Body of pancreas (tissue), 4 donors: ENCODE measurements at regions not wholly inside any gene's neighbourhood (a gene's known extent, or its start where the extent isn't known, plus 50 kb on each side); places are given as distances from the start of the nearest gene placed in this dataset.

Experiments used
- ATAC-seq: fragments of 150-250 bp; one replicate; pipeline ENCODE4 v1.9.1; 2016
- DNase-seq, 4 donors: peaks; one replicate each; pipeline ENCODE4 v3.0.0-alpha.2; 2019
- H3K27ac ChIP-seq, 4 donors: fragments of 200-600 bp; sonication (generic); 1 replicate in 3 of 4; 2 replicates in 1 of 4; pipeline versions ENCODE4 v1.5.1 to v1.6.1; 2016 to 2019; ENCODE audit warnings: mild to moderate bottlenecking in 1 of 4, mixed read lengths in 1 of 4, moderate library complexity in 1 of 4
- H3K27me3 ChIP-seq, 2 donors: fragments of 200-600 bp; sonication (generic); one replicate each; pipeline ENCODE4 v1.6.0; 2016; ENCODE audit warnings: mild to moderate bottlenecking in 1 of 2
- H3K36me3 ChIP-seq, 2 donors: fragments of 200-600 bp; sonication (generic); replicated peaks in 1 of 2; 2 replicates each; pipeline ENCODE4 v1.5.1; 2016; ENCODE audit warnings: low read depth in 2 of 2; ENCODE audit not compliant: insufficient read depth in 1 of 2
- H3K4me1 ChIP-seq: fragments of 200-600 bp; sonication (generic); one replicate; pipeline ENCODE4 v1.6.0; 2016
- H3K4me3 ChIP-seq, 2 donors: fragments of 200-600 bp; sonication (generic); 1 replicate in 1 of 2; 2 replicates in 1 of 2; pipeline ENCODE4 v1.5.1; 2016 to 2019
- H3K9me3 ChIP-seq, 3 donors: fragments of 200-600 bp; sonication (generic); 1 replicate in 2 of 3; 2 replicates in 1 of 3; pipeline ENCODE4 v1.5.1; 2016
- CTCF ChIP-seq, 7 experiments: fragments of 450-650 bp in 4 of 7; fragments of 200-600 bp in 3 of 7; sonication (generic) in 3 of 7; IDR thresholded peaks; one replicate each; pipeline ENCODE4 v1.5.1; 2016 to 2019; ENCODE audit warnings: antibody characterized with exemption in 7 of 7
- POLR2A ChIP-seq, 3 donors: fragments of 450-650 bp; IDR thresholded peaks; one replicate each; pipeline ENCODE4 v1.6.1; 2016; ENCODE audit warnings: antibody characterized with exemption in 3 of 3, mild to moderate bottlenecking in 2 of 3
- WGBS, 2 donors: methylation state at CpG; one replicate each; pipeline ENCODE4 v1.1.5; 2017; 5-methylcytosine and 5-hydroxymethylcytosine counted together
- intact Hi-C: fragments of 100-400 bp; cut with DNase I; formaldehyde crosslinking; loops from one replicate; pipeline ENCODE4 v1.15.1; 2023

GRCh38 chr2:117058366-117058765 lies 756.1 kb upstream of the DDX18 start:
- H3K4me1 ChIP-seq, result no peaks in the 10 kb centered on the region
- H3K4me3 ChIP-seq, result no peak overlapping the region
- no peaks in the 10 kb centered on the region for H3K9me3 ChIP-seq
- no peak overlapping the region for H3K27ac ChIP-seq
- no peak for DNase-seq
- 50 to 59% methylated on average over 3 of the region's 3 CpGs for WGBS, 2 donors
- H3K27me3 ChIP-seq, result no peaks in the 10 kb centered on the region
- no peaks in the 10 kb centered on the region for H3K36me3 ChIP-seq
- TF ChIP-seq POLR2A (IDR thresholded peaks at IDR 0.05), result no peak
- intact Hi-C loops, result no loop called here
- ATAC-seq, result no peak

- DNase-seq, result no peak
- no peaks in the 10 kb centered on the region for H3K36me3 ChIP-seq
- no peak for ATAC-seq
- no peak overlapping the region for H3K4me3 ChIP-seq
- WGBS, 2 donors, result 20 to 30% methylated on average over 2 of the region's 2 CpGs
- no peaks in the 10 kb centered on the region for H3K4me1 ChIP-seq
- no peak for TF ChIP-seq POLR2A (IDR thresholded peaks at IDR 0.05)
- TF ChIP-seq CTCF (IDR thresholded peaks at IDR 0.05), result no peak
- H3K9me3 ChIP-seq, result no peaks in the 10 kb centered on the region
- no peak overlapping the region for H3K27ac ChIP-seq
- intact Hi-C loops, result no loop called here
- H3K27me3 ChIP-seq, result no peaks in the 10 kb centered on the region
Measured at GRCh38 chr2:117064021-117064420, 750.5 kb upstream of the DDX18 start.

GRCh38 chr2:117065912-117066311 lies 748.6 kb upstream of the DDX18 start:
- H3K9me3 ChIP-seq, result no peaks in the 10 kb centered on the region
- H3K27ac ChIP-seq, result no peak overlapping the region
- TF ChIP-seq CTCF (IDR thresholded peaks at IDR 0.05), result no peak
- TF ChIP-seq POLR2A (IDR thresholded peaks at IDR 0.05), result no peak
- no peaks in the 10 kb centered on the region for H3K27me3 ChIP-seq
- H3K36me3 ChIP-seq, result no peaks in the 10 kb centered on the region
- H3K4me1 ChIP-seq, result no peaks in the 10 kb centered on the region
- intact Hi-C loops, result no loop called here
- no peak overlapping the region for H3K4me3 ChIP-seq
- whole genome bisulfite sequencing, 2 donors, result 45 to 57% methylated on average over 4 of the region's 4 CpGs
- ATAC-seq (no peak), DNase-seq (no peak)

- no peak for TF ChIP-seq POLR2A (IDR thresholded peaks at IDR 0.05)
- no peak for TF ChIP-seq CTCF (IDR thresholded peaks at IDR 0.05)
- ATAC-seq, result no peak
Measured at GRCh38 chr2:117067900-117068299, 746.6 kb upstream of the DDX18 start.

GRCh38 chr2:117068371-117068770 lies 746.1 kb upstream of the DDX18 start:
- no peaks in the 10 kb centered on the region for H3K4me1 ChIP-seq
- ATAC-seq (no peak), DNase-seq (no peak)
- H3K36me3 ChIP-seq, result no peaks in the 10 kb centered on the region
- no peak overlapping the region for H3K27ac ChIP-seq
- 45 to 48% methylated on average over 2 of the region's 2 CpGs for WGBS, 2 donors
- H3K9me3 ChIP-seq, result peaks cover 0 to 4% (median 0%) of the 10 kb centered on the region in 3 donors
- H3K27me3 ChIP-seq, result no peaks in the 10 kb centered on the region
- TF ChIP-seq CTCF (IDR thresholded peaks at IDR 0.05) (no peak), POLR2A (IDR thresholded peaks at IDR 0.05) (no peak)
- no peak overlapping the region for H3K4me3 ChIP-seq
- intact Hi-C loops, result no loop called here

More at GRCh38 chr2:117067900-117068299, 746.6 kb upstream of the DDX18 start:
- H3K36me3 ChIP-seq, result no peaks in the 10 kb centered on the region
- WGBS, 2 donors, result 58 to 70% methylated on average over 4 of the region's 4 CpGs
- H3K27ac ChIP-seq, result no peak overlapping the region
- H3K4me3 ChIP-seq, result no peak overlapping the region
- H3K4me1 ChIP-seq, result no peaks in the 10 kb centered on the region
- no peaks in the 10 kb centered on the region for H3K27me3 ChIP-seq
- peaks cover 0 to 4% (median 0%) of the 10 kb centered on the region in 3 donors for H3K9me3 ChIP-seq
- no peak for DNase-seq
- intact Hi-C loops, result no loop called here
